CD14-positive monocyte (primary cell): ENCODE measurements at regions not wholly inside any gene's neighbourhood (a gene's known extent, or its start where the extent isn't known, plus 50 kb on each side); places are given as distances from the start of the nearest gene placed in this dataset.

Experiments used
- DNase-seq, 3 donors: peaks; one replicate each; pipeline ENCODE4 v3.0.0-alpha.2; 2011 to 2022
- H2AFZ ChIP-seq: 2 replicates; pipeline ENCODE4 v1.6.0; 2012; ENCODE audit warnings: mild to moderate bottlenecking, low read depth, low read length, inconsistent platforms; ENCODE audit not compliant: insufficient read depth, poor library complexity, severe bottlenecking
- H3K27ac ChIP-seq, 2 donors: 1 replicate in 1 of 2; 2 replicates in 1 of 2; pipeline ENCODE4 v1.5.1; 2012 to 2013; ENCODE audit warnings: low read length in 2 of 2, control low read depth in 1 of 2, inconsistent platforms in 1 of 2, low read depth in 1 of 2, mild to moderate bottlenecking in 1 of 2
- H3K27me3 ChIP-seq, 2 donors: one replicate each; pipeline versions ENCODE4 v1.6.0 to v1.6.1; 2011 to 2013; ENCODE audit warnings: low read length in 2 of 2; ENCODE audit not compliant: control insufficient read depth in 2 of 2, insufficient read depth in 2 of 2
- H3K36me3 ChIP-seq, 2 donors: replicated peaks in 1 of 2; 1 replicate in 1 of 2; 2 replicates in 1 of 2; pipeline versions ENCODE4 v1.5.1 to v1.6.1; 2012 to 2013; ENCODE audit warnings: low read length in 2 of 2, control low read depth in 1 of 2, inconsistent platforms in 1 of 2, mild to moderate bottlenecking in 1 of 2; ENCODE audit not compliant: insufficient read depth in 2 of 2, control insufficient read depth in 1 of 2
- H3K4me1 ChIP-seq, 2 donors: 1 replicate in 1 of 2; 2 replicates in 1 of 2; pipeline versions ENCODE4 v1.5.1 to v1.6.1; 2012 to 2013; ENCODE audit warnings: low read length in 2 of 2, control low read depth in 1 of 2, inconsistent platforms in 1 of 2, mild to moderate bottlenecking in 1 of 2, moderate library complexity in 1 of 2; ENCODE audit not compliant: insufficient read depth in 2 of 2, control insufficient read depth in 1 of 2
- H3K4me2 ChIP-seq: replicated peaks from 2 replicates; pipeline ENCODE3; 2012; ENCODE audit warnings: low read length, moderate library complexity, mild to moderate bottlenecking; ENCODE audit not compliant: poor library complexity, severe bottlenecking; ENCODE audit errors: extremely low read depth
- H3K4me3 ChIP-seq, 3 experiments: fragments of 200-600 bp in 1 of 3; sonication (generic) in 1 of 3; replicated peaks in 1 of 3; 1 replicate in 2 of 3; 2 replicates in 1 of 3; pipeline ENCODE4 v1.5.1; 2011 to 2013; ENCODE audit warnings: low read length in 3 of 3, mild to moderate bottlenecking in 3 of 3, control low read depth in 2 of 3, low read depth in 2 of 3, inconsistent platforms in 1 of 3, moderate library complexity in 1 of 3
- H3K79me2 ChIP-seq: 2 replicates; pipeline ENCODE4 v1.6.0; 2012; ENCODE audit warnings: mild to moderate bottlenecking, control low read depth, inconsistent platforms, low read length, moderate library complexity; ENCODE audit not compliant: insufficient read depth
- H3K9ac ChIP-seq: 2 replicates; pipeline ENCODE4 v1.6.0; 2017; ENCODE audit warnings: low read length, mild to moderate bottlenecking; ENCODE audit not compliant: insufficient read depth, poor library complexity, severe bottlenecking
- H3K9me3 ChIP-seq, 2 donors: replicated peaks in 1 of 2; 1 replicate in 1 of 2; 2 replicates in 1 of 2; pipeline versions ENCODE4 v1.5.1 to v1.6.1; 2012 to 2013; ENCODE audit warnings: low read length in 2 of 2, control low read depth in 1 of 2; ENCODE audit not compliant: control insufficient read depth in 1 of 2, insufficient read depth in 1 of 2
- H4K20me1 ChIP-seq: 2 replicates; pipeline ENCODE4 v1.6.0; 2012; ENCODE audit warnings: mild to moderate bottlenecking, low read length, control low read depth, moderate library complexity; ENCODE audit not compliant: insufficient read depth
- H3K27ac Mint-ChIP-seq, 7 donors: one replicate each; pipeline ENCODE4 v1.8.0; 2020; ENCODE audit warnings: mild to moderate bottlenecking in 7 of 7, mixed read lengths in 7 of 7, moderate library complexity in 6 of 7, inconsistent platforms in 2 of 7
- H3K27me3 Mint-ChIP-seq, 3 donors: one replicate each; pipeline ENCODE4 v1.8.0; 2021 to 2022; ENCODE audit warnings: low read depth in 3 of 3, mild to moderate bottlenecking in 3 of 3, mixed read lengths in 3 of 3, moderate library complexity in 3 of 3, inconsistent platforms in 1 of 3
- H3K36me3 Mint-ChIP-seq, 2 donors: one replicate each; pipeline ENCODE4 v1.8.0; 2020; ENCODE audit warnings: mixed read lengths in 2 of 2, inconsistent platforms in 1 of 2, mild to moderate bottlenecking in 1 of 2
- H3K4me1 Mint-ChIP-seq: one replicate; pipeline ENCODE4 v1.8.0; 2020; ENCODE audit warnings: mild to moderate bottlenecking, mixed read lengths
- H3K4me3 Mint-ChIP-seq, 2 donors: one replicate each; pipeline ENCODE4 v1.8.0; 2020; ENCODE audit warnings: mild to moderate bottlenecking in 2 of 2, mixed read lengths in 2 of 2, moderate library complexity in 1 of 2
- H3K9me3 Mint-ChIP-seq, 7 donors: one replicate each; pipeline ENCODE4 v1.8.0; 2020 to 2022; ENCODE audit warnings: mixed read lengths in 7 of 7, mild to moderate bottlenecking in 6 of 7, moderate library complexity in 6 of 7, inconsistent platforms in 2 of 7
- WGBS: methylation state at CpG from one replicate; pipeline ENCODE4 v1.1.5; 2013; ENCODE audit warnings: missing lambda C conversion rate; ENCODE audit not compliant: insufficient coverage; 5-methylcytosine and 5-hydroxymethylcytosine counted together
- intact Hi-C, 2 donors: fragments of 100-400 bp; cut with micrococcal nuclease; formaldehyde crosslinking; loops; one replicate each; pipeline versions ENCODE4 v1.15.0 to v1.15.1; 2023
- TF ChIP-seq, protein P1 (sequence below): fragments of 200-600 bp; IDR thresholded peaks from one replicate; pipeline ENCODE4 v1.8.0; 2022; ENCODE audit warnings: antibody characterized with exemption, mild to moderate bottlenecking

GRCh38 chr3:110752307-110752706 lies 319.3 kb upstream of the NECTIN3 start:
- Histone ChIP-seq H3K9ac (no peak overlapping the region), H3K27me3 (no peaks in the 10 kb centered on the region), H2AFZ (no peak overlapping the region), H3K4me2 (no peak overlapping the region), H3K9me3 (no peaks in the 10 kb centered on the region), H4K20me1 (no peaks in the 10 kb centered on the region), H3K4me1 (no peaks in the 10 kb centered on the region), H3K4me3 (no peak overlapping the region), H3K79me2 (no peaks in the 10 kb centered on the region), H3K36me3 (no peaks in the 10 kb centered on the region), H3K27ac (no peak overlapping the region)
- TF ChIP-seq, protein P1, sequence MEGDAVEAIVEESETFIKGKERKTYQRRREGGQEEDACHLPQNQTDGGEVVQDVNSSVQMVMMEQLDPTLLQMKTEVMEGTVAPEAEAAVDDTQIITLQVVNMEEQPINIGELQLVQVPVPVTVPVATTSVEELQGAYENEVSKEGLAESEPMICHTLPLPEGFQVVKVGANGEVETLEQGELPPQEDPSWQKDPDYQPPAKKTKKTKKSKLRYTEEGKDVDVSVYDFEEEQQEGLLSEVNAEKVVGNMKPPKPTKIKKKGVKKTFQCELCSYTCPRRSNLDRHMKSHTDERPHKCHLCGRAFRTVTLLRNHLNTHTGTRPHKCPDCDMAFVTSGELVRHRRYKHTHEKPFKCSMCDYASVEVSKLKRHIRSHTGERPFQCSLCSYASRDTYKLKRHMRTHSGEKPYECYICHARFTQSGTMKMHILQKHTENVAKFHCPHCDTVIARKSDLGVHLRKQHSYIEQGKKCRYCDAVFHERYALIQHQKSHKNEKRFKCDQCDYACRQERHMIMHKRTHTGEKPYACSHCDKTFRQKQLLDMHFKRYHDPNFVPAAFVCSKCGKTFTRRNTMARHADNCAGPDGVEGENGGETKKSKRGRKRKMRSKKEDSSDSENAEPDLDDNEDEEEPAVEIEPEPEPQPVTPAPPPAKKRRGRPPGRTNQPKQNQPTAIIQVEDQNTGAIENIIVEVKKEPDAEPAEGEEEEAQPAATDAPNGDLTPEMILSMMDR = no peak
- no peak for DNase-seq
- no peaks in the 10 kb centered on the region for H3K36me3 Mint-ChIP-seq
- no peaks in the 10 kb centered on the region for H3K4me1 Mint-ChIP-seq
- 100% methylated on average over 1 of the region's 3 CpGs for WGBS
- H3K27ac Mint-ChIP-seq = no peak overlapping the region
- intact Hi-C loops = no loop called here
- H3K27me3 Mint-ChIP-seq = no peaks in the 10 kb centered on the region
- peaks cover 0 to 4% (median 2%) of the 10 kb centered on the region in 7 donors for H3K9me3 Mint-ChIP-seq
- no peak overlapping the region for H3K4me3 Mint-ChIP-seq

- WGBS = 88% methylated on average over 1 of the region's 1 CpG
- Histone ChIP-seq H3K4me3 (no peak overlapping the region), H3K9ac (no peak overlapping the region), H3K27me3 (no peaks in the 10 kb centered on the region), H3K79me2 (no peaks in the 10 kb centered on the region), H3K36me3 (no peaks in the 10 kb centered on the region), H2AFZ (no peak overlapping the region), H3K4me2 (no peak overlapping the region), H3K9me3 (no peaks in the 10 kb centered on the region), H3K4me1 (no peaks in the 10 kb centered on the region), H4K20me1 (no peaks in the 10 kb centered on the region), H3K27ac (no peak overlapping the region)
- Mint-ChIP-seq H3K27me3 (no peaks in the 10 kb centered on the region), H3K27ac (no peak overlapping the region), H3K9me3 (peaks cover 0 to 4% (median 2%) of the 10 kb centered on the region in 7 donors), H3K4me3 (no peak overlapping the region), H3K4me1 (no peaks in the 10 kb centered on the region), H3K36me3 (no peaks in the 10 kb centered on the region)
- intact Hi-C loops = no loop called here
- DNase-seq = no peak
- TF ChIP-seq, protein P1 = no peak
Observed at GRCh38 chr3:110753516-110753915, 318.1 kb upstream of the NECTIN3 start.
